ENCODE measurements at regions not wholly inside any gene's neighbourhood (a gene's known extent, or its start where the extent isn't known, plus 50 kb on each side); places are given as distances from the start of the nearest gene placed in this dataset.

DNA sequence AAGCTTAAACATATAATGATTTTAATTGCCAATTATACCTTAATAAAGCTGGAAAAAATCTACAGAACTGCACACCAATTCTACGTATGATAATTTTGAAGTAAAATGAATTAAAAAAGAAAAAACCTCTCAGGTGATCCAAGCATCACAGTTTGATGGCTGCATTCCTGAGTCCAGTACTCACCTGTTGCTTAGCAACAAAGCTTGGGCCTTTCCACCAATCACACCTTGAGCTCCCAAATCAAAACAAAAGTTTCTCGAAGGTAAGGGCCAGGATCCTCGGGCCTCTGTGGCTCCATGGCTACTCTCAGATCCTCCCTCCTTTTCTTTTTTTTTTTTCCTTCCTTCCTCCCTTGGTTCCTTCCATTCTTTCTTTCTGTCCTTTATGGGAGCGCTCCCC lies 137.2 kb upstream of the PCBD1 start:
- DNase-seq: no peak

DNA sequence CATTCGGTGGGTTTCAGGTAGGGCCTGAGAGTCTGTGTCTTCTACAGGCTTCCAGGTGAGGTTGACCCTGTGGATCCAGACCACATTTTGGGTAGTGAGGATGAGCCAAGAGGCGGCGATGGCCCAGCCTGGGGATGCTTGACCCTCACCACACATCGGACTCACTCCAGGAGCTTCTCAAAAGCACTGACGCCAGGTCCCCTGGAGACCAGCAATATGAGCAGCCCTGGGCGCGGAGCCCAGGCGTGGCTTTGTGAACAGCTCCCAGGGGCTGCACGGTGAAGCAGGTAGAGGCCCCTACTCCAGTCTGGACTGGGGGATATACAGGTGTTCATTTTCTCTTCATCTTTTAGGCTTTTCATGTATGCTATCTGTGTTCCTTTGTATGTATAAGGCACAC lies 139.7 kb upstream of the PCBD1 start:
- DNase-seq: no peak

DNA sequence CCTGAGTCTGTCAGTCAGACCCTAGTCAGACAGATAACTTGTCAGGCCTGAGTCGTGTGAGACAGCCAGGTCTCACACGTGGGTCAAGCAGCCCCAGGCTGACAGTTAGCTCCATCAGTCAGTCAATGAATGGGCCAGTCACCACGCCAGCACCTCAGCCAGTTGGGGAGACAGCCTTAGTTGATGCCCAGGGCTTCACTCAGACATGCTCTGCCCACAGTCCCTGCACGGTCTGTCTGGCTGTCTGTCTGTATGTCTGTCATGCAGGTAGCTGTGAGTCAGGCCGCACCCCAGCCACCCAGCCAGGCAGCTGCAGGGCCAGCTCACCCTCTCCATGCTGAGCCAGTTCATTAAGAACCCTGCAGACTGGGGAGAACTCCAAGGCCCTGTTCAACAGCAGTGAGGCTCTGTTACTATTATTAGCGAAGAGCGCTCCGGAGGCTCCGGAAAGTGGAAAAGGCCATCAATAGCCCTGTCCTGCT lies 141.1 kb upstream of the PCBD1 start:
- no peak for DNase-seq

DNA sequence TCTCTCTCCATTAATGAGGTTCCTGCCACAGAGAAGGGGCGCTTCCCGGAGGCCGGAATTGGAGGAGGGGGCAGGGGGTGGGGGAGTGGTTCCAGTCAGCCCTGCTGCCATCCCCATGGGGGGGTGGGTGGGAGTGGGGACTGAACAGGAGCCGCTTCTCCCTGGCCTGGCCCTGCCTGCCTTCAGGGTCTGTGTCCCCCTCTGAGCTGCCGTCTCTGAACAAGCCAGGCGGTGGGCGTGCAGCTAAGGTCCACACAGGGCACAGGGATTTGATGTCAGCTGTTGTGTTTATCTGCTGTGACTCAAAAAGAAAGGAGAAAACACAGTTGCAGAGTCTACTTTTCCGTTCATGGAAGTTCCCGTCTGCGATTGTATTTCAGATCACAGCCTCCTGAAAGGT lies 141.5 kb upstream of the PCBD1 start:
- no peak for DNase-seq

DNA sequence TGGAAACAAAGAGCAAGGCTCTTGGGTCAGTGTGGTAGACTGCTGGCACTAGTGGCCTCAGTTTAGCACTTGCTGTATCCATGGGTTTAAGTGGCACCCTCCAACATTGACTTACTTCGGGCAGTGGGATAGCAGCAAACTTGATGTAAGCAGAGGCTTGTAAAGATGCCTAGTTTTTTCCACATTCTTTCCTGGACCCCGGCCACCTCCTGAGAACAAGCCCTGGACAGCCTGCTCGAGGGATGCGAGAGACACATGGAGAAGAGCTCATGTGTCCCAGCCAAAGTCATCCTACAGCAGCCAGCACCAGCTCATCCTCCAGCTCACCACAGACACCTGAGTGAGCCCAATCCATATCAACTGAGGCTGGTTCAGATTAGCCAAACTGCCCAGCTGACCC lies 142.7 kb upstream of the PCBD1 start:
- no peak for DNase-seq

DNA sequence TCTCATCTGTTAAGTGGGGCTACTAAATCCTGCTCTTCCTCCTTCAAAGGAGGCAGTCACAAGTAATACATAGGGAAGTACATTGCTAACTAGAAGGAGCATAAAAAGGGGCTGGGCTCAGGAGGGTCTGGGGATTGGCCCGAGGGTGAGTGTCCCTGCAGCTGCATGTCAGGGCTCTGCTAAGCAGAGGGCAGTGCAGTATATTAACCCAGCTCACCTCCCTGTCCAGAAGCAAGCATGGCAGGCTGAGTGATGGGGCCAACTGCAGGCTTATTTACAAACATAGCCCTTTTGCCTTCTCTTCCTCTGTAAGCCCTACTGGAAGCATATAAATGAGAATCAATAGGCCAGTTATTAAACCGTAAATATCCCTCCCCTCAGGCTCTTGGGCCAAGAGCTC lies 143.2 kb upstream of the PCBD1 start:
- DNase-seq: no peak

DNA sequence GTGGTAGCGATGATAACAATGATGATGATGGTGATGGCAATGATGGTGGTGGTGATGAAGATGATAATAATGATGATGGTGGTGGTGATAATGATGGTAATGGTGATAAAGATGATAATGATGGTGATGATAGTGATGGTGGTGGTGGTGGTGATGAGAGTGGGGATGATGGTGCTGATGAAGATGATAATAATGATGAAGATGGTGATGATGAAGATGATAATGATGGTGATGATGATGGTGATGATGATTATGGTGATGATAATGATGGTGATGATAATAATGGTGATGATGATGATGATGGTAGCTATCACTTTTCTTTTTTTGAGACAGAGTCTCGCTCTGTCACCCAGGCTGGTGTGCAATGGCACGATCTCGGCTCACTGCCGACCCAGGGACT lies 144.5 kb upstream of the PCBD1 start:
- no peak for DNase-seq

DNA sequence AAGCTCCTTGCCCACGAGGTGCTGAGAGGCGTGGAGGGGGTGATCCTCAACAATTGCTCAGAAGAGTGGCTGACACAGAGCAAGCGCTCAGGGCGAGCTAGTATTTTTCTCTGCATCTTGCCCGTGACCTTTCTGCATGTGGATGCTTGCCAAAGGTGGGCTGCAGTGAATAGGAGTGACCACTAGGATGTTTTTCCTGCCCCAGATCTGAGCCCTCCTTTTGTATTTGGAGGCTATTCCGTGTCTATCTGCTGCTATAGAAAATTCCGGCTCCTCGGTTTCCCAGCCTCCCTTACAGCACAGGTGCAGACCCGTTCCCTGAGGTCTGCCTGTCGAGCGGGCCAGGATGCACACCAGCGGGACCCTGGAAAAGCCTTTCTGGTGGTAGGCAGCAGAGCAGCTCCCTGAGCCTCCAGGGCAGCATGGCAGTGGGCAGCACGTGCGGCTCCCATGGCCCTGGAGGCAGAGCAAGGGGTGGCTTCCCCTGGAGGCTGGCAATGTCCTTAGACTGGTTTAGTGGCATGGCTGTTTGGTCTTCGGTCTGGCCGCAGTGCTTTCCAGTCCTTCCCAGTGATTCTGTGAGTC lies 145.1 kb upstream of the PCBD1 start:
- no peak for DNase-seq

DNA sequence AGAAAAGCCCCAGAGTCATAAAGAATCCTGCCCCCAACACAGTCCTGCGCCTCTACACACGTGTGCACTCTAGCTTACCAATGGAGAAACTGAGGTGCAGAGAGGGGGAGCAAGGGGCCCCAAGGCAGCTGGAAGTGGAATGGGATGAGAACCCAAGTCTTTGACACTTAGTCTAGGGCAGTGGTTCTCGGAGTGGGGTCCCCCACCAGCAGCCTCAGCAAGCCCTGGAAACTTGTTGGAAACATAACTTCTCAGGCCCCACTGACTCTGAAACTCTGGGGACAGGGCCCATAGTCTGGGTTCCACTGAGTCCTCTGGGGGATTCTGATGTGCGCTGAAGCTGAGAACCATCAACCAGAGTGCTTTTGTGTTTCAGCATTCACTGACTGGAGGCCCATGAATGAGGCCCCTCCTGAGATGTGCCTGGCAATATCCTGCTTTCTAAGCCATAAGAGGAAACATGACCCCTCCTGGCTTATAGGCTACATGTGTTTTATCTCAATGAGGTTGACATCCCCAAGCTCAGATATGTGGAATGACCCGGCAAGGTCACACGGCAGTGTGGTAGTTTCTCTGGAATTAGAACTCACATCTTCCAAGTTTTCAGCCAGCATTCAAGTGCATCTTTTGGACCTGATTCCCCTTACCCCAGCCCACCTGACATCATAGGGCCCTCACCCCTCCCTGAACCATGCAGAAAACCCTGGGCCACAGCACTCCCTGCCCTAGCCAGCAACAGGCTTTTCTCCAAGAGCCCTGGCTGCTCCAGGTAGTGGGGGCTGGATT lies 147.3 kb upstream of the PCBD1 start:
- no peak for DNase-seq

DNA sequence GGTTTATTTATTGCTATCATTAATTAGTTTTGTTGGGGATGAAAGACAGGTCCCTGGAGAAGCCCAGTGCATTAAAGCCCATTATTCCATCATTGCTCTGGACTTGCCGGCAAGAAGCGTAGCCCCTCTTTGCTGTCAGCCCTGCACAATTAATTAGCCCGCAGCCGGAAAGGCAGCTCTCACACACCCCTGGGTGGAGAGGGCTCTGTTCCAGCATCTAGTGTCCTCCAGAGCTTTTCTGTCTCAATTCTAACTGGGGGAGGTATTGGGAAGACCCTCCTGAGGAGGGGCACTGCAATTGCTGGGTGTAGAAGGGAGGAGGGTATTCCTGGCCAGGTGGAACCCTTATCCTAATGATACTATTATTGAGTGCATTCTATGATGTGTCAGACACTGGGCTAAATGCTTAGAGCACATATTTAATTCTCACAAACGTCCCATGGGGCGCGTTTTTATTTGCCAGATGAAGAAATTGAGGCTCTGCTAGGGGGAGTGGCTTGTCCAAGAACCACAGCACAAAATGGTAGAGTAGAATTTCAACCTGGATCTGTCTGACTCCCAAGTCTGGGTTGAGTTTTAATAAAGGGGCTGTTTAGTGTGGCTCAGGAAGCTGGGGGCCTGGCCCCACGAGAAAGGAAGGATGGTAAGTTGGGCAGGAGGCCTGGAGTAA lies 148.1 kb upstream of the PCBD1 start:
- DNase-seq: no peak

DNA sequence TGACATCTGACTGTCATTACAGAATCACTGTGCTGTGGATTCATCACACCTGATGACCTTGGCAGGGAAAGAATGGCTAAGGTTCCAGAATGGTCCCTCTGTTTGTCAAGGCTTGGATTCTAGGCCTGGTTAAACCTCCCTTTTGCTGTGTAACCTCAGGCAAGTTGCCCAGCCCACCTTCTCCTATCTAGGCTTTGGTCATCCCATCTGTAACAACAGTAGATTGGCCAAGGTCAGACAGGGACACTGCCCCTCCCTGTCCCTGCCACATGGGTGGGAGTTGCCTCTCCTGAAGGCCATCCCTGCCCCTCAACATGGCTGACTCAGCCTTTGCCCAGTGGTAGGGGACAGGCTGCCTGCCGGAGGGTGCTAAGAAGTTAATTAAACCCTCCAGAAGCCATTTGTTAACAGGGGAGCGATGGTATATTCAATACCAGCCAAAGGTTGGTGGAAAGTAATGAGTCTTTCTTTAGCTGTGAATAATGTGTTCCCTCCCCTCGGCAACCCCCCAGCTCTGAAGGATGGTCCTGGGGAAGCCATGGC lies 149.8 kb upstream of the PCBD1 start:
- no peak for DNase-seq

DNA sequence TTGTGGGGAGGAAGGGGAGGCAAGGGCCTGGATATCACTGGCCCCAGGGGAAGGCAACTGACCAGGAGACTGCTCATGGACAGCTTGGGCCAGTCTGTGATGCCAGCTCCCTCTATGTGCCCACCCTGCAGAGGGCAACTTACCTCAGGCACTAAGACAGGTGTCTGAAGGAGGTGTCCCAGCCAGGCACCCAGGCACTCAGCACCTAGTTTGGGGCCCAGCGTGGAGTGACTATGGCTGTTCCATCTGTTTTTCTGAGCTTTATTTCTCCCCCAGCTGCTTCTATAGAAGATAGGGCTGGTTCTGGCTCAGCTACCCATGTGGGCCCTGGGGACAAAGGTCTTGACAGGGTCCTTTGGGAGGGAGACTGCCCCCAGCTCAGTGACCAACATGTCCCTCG lies 150.6 kb upstream of the PCBD1 start:
- no peak for DNase-seq

DNA sequence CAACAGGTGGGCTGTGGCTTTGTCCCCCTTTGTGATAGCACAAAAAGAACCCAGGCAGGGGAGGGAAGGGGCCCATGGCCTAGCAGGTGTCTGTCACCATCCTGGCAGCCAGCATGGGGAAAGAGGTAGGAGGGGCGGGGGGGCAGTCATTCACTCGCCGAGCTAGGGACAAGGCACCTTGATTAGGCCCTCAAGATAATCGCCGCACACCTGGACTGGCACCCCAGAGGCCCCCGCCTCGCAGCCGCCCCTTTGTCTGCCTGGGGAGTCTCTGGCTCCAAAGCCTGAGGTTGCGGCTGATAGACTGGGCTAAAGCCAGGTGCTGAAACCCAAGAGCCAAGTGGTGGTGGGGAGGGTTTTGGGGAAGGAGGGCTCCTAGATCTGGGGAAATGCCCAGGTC lies 151.2 kb upstream of the PCBD1 start:
- no peak for DNase-seq

DNA sequence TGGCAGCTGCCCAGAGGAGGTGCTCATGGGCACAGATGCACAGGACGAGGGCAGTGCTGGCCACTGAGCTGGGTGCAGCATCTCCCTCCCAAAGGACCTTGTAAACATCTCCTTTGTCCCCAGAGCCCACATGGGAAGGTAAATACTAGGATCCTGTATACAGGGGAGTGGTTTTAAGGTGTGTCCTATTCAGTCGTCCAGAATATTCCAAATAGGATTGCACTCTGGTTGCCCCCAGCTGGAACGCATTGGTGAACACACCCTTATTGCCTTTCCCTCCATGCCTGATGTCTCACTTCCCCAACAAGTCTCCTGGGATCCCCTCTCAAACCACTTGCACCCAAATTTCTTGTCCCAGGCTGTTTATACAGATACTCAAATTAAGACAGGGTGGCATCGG lies 152.0 kb upstream of the PCBD1 start:
- DNase-seq: no peak

DNA sequence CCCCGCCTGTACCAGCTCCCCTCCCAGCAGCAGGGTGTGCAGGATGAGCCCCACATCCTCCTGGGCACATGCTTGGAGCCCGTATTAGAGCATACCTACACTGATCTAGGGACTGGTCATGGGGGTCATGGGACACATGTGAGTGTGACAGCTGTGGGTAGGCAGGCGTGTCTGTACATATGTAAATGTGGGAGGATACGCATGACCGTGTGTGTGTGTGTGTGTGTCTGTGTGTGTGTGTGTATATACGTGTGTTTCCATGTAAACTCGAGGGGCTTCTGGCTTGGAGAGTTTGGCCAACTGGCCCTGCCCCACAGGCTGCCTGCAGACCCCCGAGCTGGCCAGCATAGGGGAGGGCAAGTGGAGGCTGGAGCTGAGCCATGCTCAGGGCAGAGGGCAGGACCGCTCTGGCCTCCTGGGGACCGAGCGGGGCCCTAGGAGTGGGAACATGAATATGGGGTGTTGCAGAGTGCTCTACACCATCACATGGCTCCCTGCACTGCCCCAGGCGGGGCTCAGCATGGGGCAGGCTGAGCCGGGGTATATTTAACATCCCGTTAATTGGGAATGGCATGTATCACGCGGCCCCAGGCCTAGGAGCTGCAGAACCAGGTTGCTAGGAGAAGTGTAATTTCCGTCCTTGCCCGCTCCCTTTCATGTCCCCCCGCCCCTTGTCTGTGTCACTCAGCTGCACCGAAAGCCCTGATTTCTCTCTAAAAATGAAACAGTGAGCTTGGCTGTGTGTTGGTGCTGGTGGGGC lies 152.7 kb upstream of the PCBD1 start:
- no peak for DNase-seq

DNA sequence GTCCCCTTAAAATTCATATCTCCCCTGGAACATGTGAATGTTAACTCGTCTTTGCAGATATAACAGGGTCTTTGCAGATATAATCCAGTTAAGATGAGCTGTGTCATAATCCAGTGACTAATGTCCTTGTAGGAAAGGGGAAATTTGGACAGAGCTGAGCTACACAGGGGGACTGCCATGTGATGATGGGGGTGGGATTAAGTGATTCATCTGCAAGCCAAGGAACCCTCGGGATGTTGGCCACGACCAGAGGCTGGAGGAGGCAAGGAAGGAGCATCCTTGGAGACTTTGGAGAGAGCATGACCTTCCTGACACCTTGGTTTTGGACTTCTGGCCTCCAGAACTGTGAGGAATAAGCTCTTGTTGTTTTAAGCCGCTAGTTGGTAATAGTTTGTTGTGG lies 153.9 kb upstream of the PCBD1 start:
- DNase-seq: no peak

DNA sequence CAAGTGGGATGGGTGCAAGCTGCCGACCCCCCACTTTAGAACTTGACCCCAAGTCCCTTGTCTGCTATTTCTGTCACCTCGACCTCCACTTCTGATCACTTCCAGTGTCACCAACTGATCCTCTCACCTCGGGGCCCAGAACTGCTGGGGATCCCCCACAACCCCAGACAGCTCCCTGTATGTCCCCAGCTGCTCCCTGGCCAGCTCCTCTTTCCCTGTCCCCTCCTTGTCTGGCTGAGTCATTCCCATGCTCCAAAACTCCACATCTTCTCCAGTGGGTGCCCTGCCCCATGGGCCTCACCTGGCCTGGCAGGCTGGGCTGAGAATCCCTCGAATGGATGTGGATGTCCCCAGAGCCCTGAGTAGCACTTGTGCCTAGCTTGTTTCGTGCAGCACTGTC lies 154.3 kb upstream of the PCBD1 start:
- no peak for DNase-seq

DNA sequence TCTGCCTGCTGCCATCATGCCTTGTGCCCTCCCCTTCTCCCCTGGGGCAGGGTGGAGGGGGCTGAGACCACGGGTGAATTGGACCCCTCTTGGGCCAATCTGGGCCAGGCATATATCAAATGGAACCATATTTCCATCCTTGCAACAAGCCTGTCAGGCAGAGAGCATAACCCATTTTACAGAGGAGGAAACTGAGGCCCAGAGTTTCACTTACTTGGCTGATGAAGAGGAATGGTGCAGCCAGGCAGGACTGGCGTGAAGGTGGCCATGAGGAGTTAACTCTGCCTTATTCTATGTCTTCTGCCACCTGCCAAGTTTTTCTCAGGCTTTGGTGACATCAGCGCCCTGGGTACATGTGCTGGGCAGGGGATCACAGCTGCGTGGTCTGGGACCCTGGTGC lies 155.5 kb upstream of the PCBD1 start:
- DNase-seq: no peak

DNA sequence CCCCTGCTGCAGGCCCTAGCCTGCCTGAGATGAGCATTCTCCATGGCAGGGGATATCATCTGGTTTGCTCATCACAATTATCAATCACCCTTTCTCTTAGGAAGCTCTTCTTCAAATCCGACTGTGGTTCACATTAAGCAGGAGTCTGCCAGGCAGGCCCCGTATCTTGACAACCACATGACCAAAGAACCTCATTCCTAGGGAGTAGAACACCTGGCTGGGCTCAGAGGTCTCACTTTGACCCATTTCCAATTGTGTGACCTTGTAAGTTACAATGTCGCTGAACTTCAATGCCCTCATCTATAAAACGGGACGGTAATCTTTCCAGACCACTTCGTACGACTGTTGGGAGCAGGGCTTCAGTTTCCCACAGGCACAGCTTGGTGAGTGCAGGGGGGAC lies 156.4 kb upstream of the PCBD1 start:
- DNase-seq: no peak

DNA sequence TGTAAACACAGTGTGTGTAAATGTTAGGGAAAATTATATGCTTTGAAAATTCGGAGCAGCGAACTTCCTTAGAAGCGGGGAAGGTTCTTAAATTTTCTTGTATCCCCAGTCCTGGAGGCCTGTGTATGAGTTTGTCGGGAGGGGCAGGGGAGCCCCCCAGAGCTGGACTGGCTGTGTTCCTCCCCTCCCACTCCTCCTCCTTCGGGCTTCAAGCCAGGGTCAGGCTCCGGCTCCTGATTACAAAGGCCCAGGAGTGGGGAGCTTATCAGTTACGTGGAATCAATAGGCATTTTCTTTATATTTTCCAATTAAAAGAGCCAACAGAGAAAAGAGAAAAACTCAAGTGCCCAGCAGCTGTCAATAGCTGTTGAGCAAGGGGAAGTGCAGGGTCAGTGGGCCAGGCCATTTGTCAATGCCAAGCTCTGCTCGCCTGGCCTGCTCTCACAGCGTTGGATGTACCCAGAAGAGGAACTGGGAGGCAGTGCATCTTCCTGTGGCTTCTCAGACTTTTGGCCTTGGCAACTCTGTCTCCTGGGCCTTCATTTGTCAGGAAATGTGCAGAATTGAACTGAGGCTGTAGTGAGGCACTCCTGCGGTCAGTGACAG lies 156.9 kb upstream of the PCBD1 start:
- peak in 5 of 14 donors; percentile 6 to 54 (median 34) for DNase-seq

DNA sequence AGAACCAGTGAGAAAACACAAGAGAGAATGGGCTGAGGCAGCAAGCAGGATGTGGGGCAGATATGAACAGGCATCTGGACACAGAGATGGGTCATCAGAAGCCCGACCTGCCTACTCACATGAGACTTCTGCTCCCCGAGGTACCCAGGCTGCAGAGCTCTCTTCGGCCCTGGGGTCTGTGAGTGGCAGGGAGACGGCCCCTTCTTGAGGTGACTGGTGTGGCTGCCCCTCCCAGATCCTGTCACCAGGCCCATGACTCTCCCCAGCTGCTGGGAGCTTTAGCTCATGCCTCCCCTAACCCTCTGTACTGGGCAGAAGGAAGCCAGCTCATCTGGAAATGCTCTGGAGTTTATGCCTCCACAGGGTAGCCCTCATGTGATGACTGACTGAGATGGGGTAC lies 157.6 kb upstream of the PCBD1 start:
- no peak for DNase-seq

DNA sequence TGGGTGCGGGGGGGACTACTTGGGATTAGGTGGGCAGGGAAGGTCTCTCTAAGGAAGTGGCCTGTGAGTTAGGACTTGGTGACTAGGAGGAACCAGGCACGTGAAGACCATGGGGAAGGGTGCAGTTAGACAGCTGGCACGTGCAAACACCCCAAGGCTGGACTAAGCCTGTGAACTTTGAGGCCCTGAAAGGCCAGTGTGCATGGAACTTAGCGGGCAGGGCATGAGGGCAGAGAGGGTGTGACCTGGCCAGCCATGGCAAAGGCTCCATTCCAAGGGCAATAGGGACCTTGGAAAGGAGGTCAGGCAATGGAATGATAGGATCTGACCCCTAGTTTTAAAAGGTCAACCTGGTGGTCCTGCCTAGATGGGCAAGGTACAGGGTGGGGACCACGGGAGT lies 158.4 kb upstream of the PCBD1 start:
- no peak for DNase-seq

Measured in C1 segment of cervical spinal cord (tissue), 14 donors.